K562 (cell line): ENCODE measurements at regions not wholly inside any gene's neighbourhood (a gene's known extent, or its start where the extent isn't known, plus 50 kb on each side); places are given as distances from the start of the nearest gene placed in this dataset. TPM values are rescaled to one million over a fixed set of nuclear protein-coding genes. Genes with fewer than 3 reads are reported as not detected.

Experiments used
- ATAC-seq: fragments of 200-7000 bp; cut with Tn5 transposase; 3 replicates; pipeline ENCODE4 v1.9.1; 2020; ENCODE audit warnings: moderate library complexity
- BruUV-seq: library from RNA; stranded (reverse); fragments of 400-500 nt; replicated peaks from 2 replicates; lab custom pipeline; 2021; lab: Mats Ljungman, UMichigan
- CTCF ChIA-PET: fragments of 300-600 bp; formaldehyde crosslinking; extraction: SDS; loops from one replicate; lab custom pipeline; 2021; ENCODE audit warnings: low intra/inter-chr PET ratio; lab: Yijun Ruan, JAX
- POLR2A ChIA-PET: fragments of 300-600, 350-650 bp; sonication (Branson Sonifier 250); formaldehyde crosslinking; extraction: SDS; loops from one replicate; lab custom pipeline; 2021; ENCODE audit warnings: antibody characterized with exemption, inconsistent platforms; lab: Yijun Ruan, JAX
- DNase-seq, 4 experiments: peaks; one replicate each; pipeline versions ENCODE4 v3.0.0 to v3.0.0-alpha.2; 2011 to 2018; ENCODE audit warnings: low spot score in 3 of 4, mixed read lengths in 3 of 4; ENCODE audit errors: extremely low read depth in 1 of 4
- FAIRE-seq: peaks from 2 replicates; lab custom pipeline; 2011; peaks lifted over from hg19 to GRCh38; lab: Jason Lieb, UNC
- H2AFZ ChIP-seq: 2 replicates; pipeline ENCODE4 v1.6.0; 2011; ENCODE audit warnings: low read depth, low read length, control low read depth, inconsistent platforms
- H3K27ac ChIP-seq: fragments of 200-600 bp; 3 replicates; pipeline ENCODE4 v1.8.0; 2011; ENCODE audit warnings: low read depth, mild to moderate bottlenecking, control low read depth, inconsistent platforms, low read length, moderate library complexity, mixed read lengths; ENCODE audit errors: extremely low read depth
- H3K27me3 ChIP-seq, 2 experiments: fragments of 300-600 bp in 1 of 2; 2 replicates in 1 of 2; 3 replicates in 1 of 2; pipeline versions ENCODE4 v1.6.0 to v1.8.0; 2011; ENCODE audit warnings: inconsistent platforms in 2 of 2, low read length in 2 of 2, mild to moderate bottlenecking in 1 of 2, mixed read lengths in 1 of 2, moderate library complexity in 1 of 2; ENCODE audit not compliant: control insufficient read depth in 2 of 2, insufficient read depth in 2 of 2
- H3K36me3 ChIP-seq: fragments of 300-600 bp; 3 replicates; pipeline ENCODE4 v1.8.0; 2011; ENCODE audit warnings: mild to moderate bottlenecking, low read length, inconsistent platforms; ENCODE audit not compliant: control insufficient read depth, insufficient read depth
- H3K4me1 ChIP-seq, 2 experiments: fragments of 200-600 bp in 1 of 2; replicated peaks in 1 of 2; 2 replicates in 1 of 2; 3 replicates in 1 of 2; pipeline versions ENCODE4 v1.5.1 to v1.8.0; 2011; ENCODE audit warnings: inconsistent platforms in 2 of 2, low read length in 2 of 2, mild to moderate bottlenecking in 1 of 2, mixed read lengths in 1 of 2, moderate library complexity in 1 of 2; ENCODE audit not compliant: control insufficient read depth in 2 of 2, insufficient read depth in 2 of 2
- H3K4me2 ChIP-seq: 2 replicates; pipeline ENCODE4 v1.6.1; 2011; ENCODE audit warnings: low read length, control low read depth, inconsistent platforms, mixed read lengths; ENCODE audit not compliant: insufficient read depth
- H3K4me3 ChIP-seq: fragments of 200-600 bp; sonication (generic), shearing (Covaris generic); 2 replicates; pipeline ENCODE4 v1.5.1; 2016; ENCODE audit warnings: control low read depth, inconsistent platforms
- H3K79me2 ChIP-seq: fragments of 200-600 bp; 3 replicates; pipeline ENCODE4 v1.8.0; 2011; ENCODE audit warnings: low read length, inconsistent platforms; ENCODE audit not compliant: control insufficient read depth, insufficient read depth
- H3K9ac ChIP-seq, 2 experiments: 2 replicates each; pipeline versions ENCODE4 v1.6.0 to v1.6.1; 2011; ENCODE audit warnings: low read depth in 2 of 2, low read length in 2 of 2, control low read depth in 1 of 2, inconsistent platforms in 1 of 2, mild to moderate bottlenecking in 1 of 2, mixed read lengths in 1 of 2; ENCODE audit not compliant: insufficient read depth in 1 of 2
- H3K9me1 ChIP-seq: one replicate; pipeline ENCODE4 v1.6.0; 2011; ENCODE audit warnings: inconsistent platforms, mild to moderate bottlenecking, low read length, moderate library complexity; ENCODE audit not compliant: control insufficient read depth, insufficient read depth
- H3K9me3 ChIP-seq: replicated peaks from 2 replicates; pipeline ENCODE4 v1.5.1; 2011; ENCODE audit warnings: low read depth, low read length, inconsistent platforms; ENCODE audit not compliant: control insufficient read depth, insufficient read depth
- H4K20me1 ChIP-seq: replicated peaks from 2 replicates; pipeline ENCODE4 v1.6.1; 2011; ENCODE audit warnings: low read length, inconsistent platforms, mixed read lengths; ENCODE audit not compliant: control insufficient read depth, insufficient read depth
- SIN3B ChIP-seq: fragments of 450-650 bp; IDR thresholded peaks from 2 replicates; pipeline ENCODE4 v1.6.1; 2017; ENCODE audit warnings: low read depth, mild to moderate bottlenecking, moderate library complexity
- WGBS: fragments of 100-300 bp; shearing (Covaris generic); methylation state at CpG from one replicate; pipeline ENCODE4 v1.1.6; 2016; ENCODE audit warnings: low coverage, mixed read lengths; ENCODE audit not compliant: insufficient coverage; ENCODE audit errors: missing lambda C conversion rate; 5-methylcytosine and 5-hydroxymethylcytosine counted together
- in situ Hi-C: fragments of 300-500 bp; cut with MboI; formaldehyde crosslinking; loops from 4 replicates; pipeline ENCODE4 v1.15.0; 2018; ENCODE audit warnings: inconsistent platforms, mixed read lengths
- intact Hi-C: fragments of 100-400 bp; cut with micrococcal nuclease; formaldehyde crosslinking; loops from 2 replicates; pipeline ENCODE4 v1.14.2; 2022
- microRNA-seq: library from miRNA; unstranded; fragments of <30 nt; microRNA quantifications from one replicate; pipeline ENCODE4, GENCODE V29; 2018; ENCODE audit warnings: borderline microRNAs expressed

DNA sequence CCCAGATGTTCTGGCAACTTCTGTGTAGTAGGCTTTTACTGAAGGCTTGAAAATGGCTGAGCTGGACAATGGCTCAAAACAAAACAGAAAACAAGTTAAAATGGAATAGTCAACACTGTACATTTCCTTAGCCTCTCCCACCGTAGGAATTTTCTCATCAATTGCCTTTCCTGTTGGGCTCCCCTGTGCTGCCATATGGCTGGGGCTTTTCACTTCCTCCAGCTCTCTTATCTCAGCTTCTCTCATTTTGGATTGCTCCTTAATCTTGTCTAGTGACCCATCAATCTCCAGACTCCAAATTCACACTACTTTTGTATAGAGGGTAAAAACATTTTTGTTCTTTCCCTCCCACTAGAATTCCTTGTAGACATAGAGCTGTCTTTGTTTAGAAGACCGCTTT is 50.4 kb upstream of the RPH3A start:
- Histone ChIP-seq H3K9ac (no peak overlapping the region), H3K4me1 (peaks cover 0 to 8% of the 10 kb centered on the region in 2 experiments; a peak in 1 of 5 replicates), H3K4me2 (no peak overlapping the region), H3K27ac (no peak overlapping the region), H3K9me3 (no peaks in the 10 kb centered on the region), H2AFZ (no peak overlapping the region), H3K36me3 (no peaks in the 10 kb centered on the region), H3K9me1 (no peaks in the 10 kb centered on the region), H4K20me1 (no peaks in the 10 kb centered on the region), H3K4me3 (no peak overlapping the region), H3K79me2 (no peaks in the 10 kb centered on the region)
- ChIA-PET CTCF (no interaction called here), POLR2A (interaction anchor here (1.0 kb wide), 1 partner anchor 10 kb away, joined by 3 read pairs; no protein-coding TSS in a partner anchor)
- FAIRE-seq (no peak), ATAC-seq (no peak), DNase-seq (no peak)
- in situ Hi-C loops = no loop called here
- BruUV-seq = no TSS peak
- TF ChIP-seq SIN3B = no peak
- TF ChIP-seq, all 486 proteins: peak for 0
- WGBS = 0% methylated on average over 2 of the region's 2 CpGs
- intact Hi-C loops = no loop called here
- H3K27me3 ChIP-seq = peaks cover 0 to 2% of the 10 kb centered on the region in 2 experiments; a peak in 1 of 5 replicates

Small RNA genes lying in the stretch of these regions (microRNA-seq; reads per million reads assigned to microRNA genes)
- gene MIR1302-1 = not detected
